Activated CD4-positive, alpha-beta T cell treated with anti-CD3 and anti-CD28 coated beads, Interleukin-2, amount 50 U/mL, for 48 hours (primary cell): ENCODE measurements at regions not wholly inside any gene's neighbourhood (a gene's known extent, or its start where the extent isn't known, plus 50 kb on each side); places are given as distances from the start of the nearest gene placed in this dataset.

Experiments used
- DNase-seq, 2 experiments: peaks; one replicate each; pipeline ENCODE4 v3.0.0-alpha.2; 2020

GRCh38 chr6:164206807-164207423 is 792.4 kb downstream of the QKI start:
- DNase-seq, result no peak

GRCh38 chr6:164200071-164200470 is 785.6 kb downstream of the QKI start:
- DNase-seq, result no peak

- no peak for DNase-seq
Observed at GRCh38 chr6:164195942-164196281, 781.4 kb downstream of the QKI start.

GRCh38 chr6:164195278-164195941 is 780.9 kb downstream of the QKI start:
- no peak for DNase-seq

GRCh38 chr6:164188861-164189260 is 774.3 kb downstream of the QKI start:
- no peak for DNase-seq

GRCh38 chr6:164185471-164185871 is 771.0 kb downstream of the QKI start:
- DNase-seq, result no peak

GRCh38 chr6:164184410-164184809 is 769.9 kb downstream of the QKI start:
- DNase-seq, result no peak

GRCh38 chr6:164183556-164184123 is 769.1 kb downstream of the QKI start:
- DNase-seq, result no peak

- no peak for DNase-seq
Observed at GRCh38 chr6:164178679-164179332, 764.3 kb downstream of the QKI start.

GRCh38 chr6:164169355-164169754 is 754.8 kb downstream of the QKI start:
- DNase-seq, result no peak

GRCh38 chr6:164168595-164168994 is 754.1 kb downstream of the QKI start:
- no peak for DNase-seq

- DNase-seq, result no peak
Observed at GRCh38 chr6:164167873-164168405, 753.4 kb downstream of the QKI start.

- DNase-seq, result no peak
Observed at GRCh38 chr6:164166996-164167395, 752.5 kb downstream of the QKI start.

GRCh38 chr6:164166515-164166914 is 752.0 kb downstream of the QKI start:
- no peak for DNase-seq

- no peak for DNase-seq
Observed at GRCh38 chr6:164164876-164165275, 750.4 kb downstream of the QKI start.

- no peak for DNase-seq
Observed at GRCh38 chr6:164163239-164163638, 748.7 kb downstream of the QKI start.

- no peak for DNase-seq
Observed at GRCh38 chr6:164159061-164159460, 744.5 kb downstream of the QKI start.

- DNase-seq, result no peak
Observed at GRCh38 chr6:164154588-164154987, 740.1 kb downstream of the QKI start.

GRCh38 chr6:164152611-164153010 is 738.1 kb downstream of the QKI start:
- no peak for DNase-seq

- DNase-seq, result no peak
Observed at GRCh38 chr6:164151161-164152120, 736.9 kb downstream of the QKI start.

- no peak for DNase-seq
Observed at GRCh38 chr6:164150232-164150631, 735.7 kb downstream of the QKI start.

- DNase-seq, result no peak
Observed at GRCh38 chr6:164148788-164149187, 734.3 kb downstream of the QKI start.

- no peak for DNase-seq
Observed at GRCh38 chr6:164144316-164144715, 729.8 kb downstream of the QKI start.
